ENCODE measurements at regions not wholly inside any gene's neighbourhood (a gene's known extent, or its start where the extent isn't known, plus 50 kb on each side); places are given as distances from the start of the nearest gene placed in this dataset.

GRCh38 chr3:165640970-165641369 lies 196.3 kb downstream of the BCHE start:
- BruUV-seq (replicated peaks) = no TSS peak
- H4K8ac ChIP-seq (ENCODE audit: low read depth in 2 of 2, low read length in 2 of 2) = no peak overlapping the region
- H3K27ac ChIP-seq (ENCODE audit: insufficient read depth, low read length) = no peak overlapping the region
- H3K9me3 ChIP-seq (ENCODE audit: control insufficient read depth, insufficient read depth, low read length) = no peaks in the 10 kb centered on the region; the same call in 1 of the 2 replicates
- H4K20me1 ChIP-seq (ENCODE audit: insufficient read depth, low read length) = no peaks in the 10 kb centered on the region
- H3K4me1 ChIP-seq (ENCODE audit: control insufficient read depth, insufficient read depth, low read length) = no peaks in the 10 kb centered on the region; the same call in 1 of the 2 replicates
- no peak overlapping the region for H4K5ac ChIP-seq (ENCODE audit: low read depth, low read length)
- ATAC-seq (ENCODE audit: low read depth) (no peak), DNase-seq (no peak)
- no peak overlapping the region for H2AK9ac ChIP-seq (replicated peaks; ENCODE audit: low read depth, low read length, poor library complexity)
- H2BK15ac ChIP-seq (ENCODE audit: low read depth, low read length) = no peak overlapping the region
- no CpG with 5 or more reads among the region's 1 CpG for WGBS, 2 experiments (ENCODE audit: extremely low coverage in 2 of 2, insufficient read length in 1 of 2)
- in situ Hi-C loops (cut with MboI; ENCODE audit: low sequenced_read_pairs) (no loop called here), dilution Hi-C loops (cut with HindIII; ENCODE audit: low sequenced_read_pairs, unreplicated experiment) (no loop called here), intact Hi-C loops (cut with micrococcal nuclease) (no loop called here)
- H2BK20ac ChIP-seq (ENCODE audit: low read depth, low read length) = no peak overlapping the region
- TF ChIP-seq RCOR1 (IDR thresholded peaks at IDR 0.05; ENCODE audit: insufficient replicate concordance, low read length) (no peak), POLR2A (IDR thresholded peaks at IDR 0.05; ENCODE audit: low read depth, low read length) (no peak), CHD1 (IDR thresholded peaks at IDR 0.05; ENCODE audit: low read depth, low read length) (no peak), RFX5 (IDR thresholded peaks at IDR 0.05; ENCODE audit: low read depth, low read length) (no peak), CTCF (conservative IDR thresholded peaks at IDR 0.05; ENCODE audit: low read depth, low read length) (no peak), RAD21 (IDR thresholded peaks at IDR 0.05; ENCODE audit: low read length) (no peak), BHLHE40 (IDR thresholded peaks at IDR 0.05; ENCODE audit: low read depth, low read length) (no peak), MAFK (IDR thresholded peaks at IDR 0.05; ENCODE audit: low read depth, low read length) (no peak), MXI1 (IDR thresholded peaks at IDR 0.05; ENCODE audit: borderline replicate concordance, low read depth, low read length) (no peak), MAZ (IDR thresholded peaks at IDR 0.05; ENCODE audit: borderline replicate concordance, low read depth, low read length) (no peak), NFE2L2 (IDR thresholded peaks at IDR 0.05; ENCODE audit: low read depth, low read length) (no peak), ELK1 (IDR thresholded peaks at IDR 0.05; ENCODE audit: borderline replicate concordance, low read depth, low read length) (no peak), FOS (IDR thresholded peaks at IDR 0.05; ENCODE audit: low read depth, low read length) (no peak), CEBPB (IDR thresholded peaks at IDR 0.05; ENCODE audit: low read depth, low read length) (no peak), SMC3 (IDR thresholded peaks at IDR 0.05; ENCODE audit: low read depth, low read length) (no peak)
- no peak overlapping the region for H3K4me3 ChIP-seq (ENCODE audit: insufficient read depth, low read depth, low read length)
- no peaks in the 10 kb centered on the region for H3K9me1 ChIP-seq (ENCODE audit: insufficient read depth, low read length)
- no peak overlapping the region for H2AK5ac ChIP-seq (ENCODE audit: low read depth, low read length)
- H4K91ac ChIP-seq (ENCODE audit: insufficient read depth, low read depth, low read length) = no peak overlapping the region
- no peaks in the 10 kb centered on the region for H3K79me1 ChIP-seq (ENCODE audit: low read depth in 1 of 2, low read length in 2 of 2)
- H3K36me3 ChIP-seq (ENCODE audit: control insufficient read depth, insufficient read depth, low read length) = no peaks in the 10 kb centered on the region
- no peak overlapping the region for H3K56ac ChIP-seq (ENCODE audit: extremely low read depth, insufficient read depth, low read length)
- H3K9ac ChIP-seq (ENCODE audit: low read depth, low read length) = no peak overlapping the region
- no peak overlapping the region for H2BK5ac ChIP-seq (ENCODE audit: low read depth, low read length, poor library complexity, severe bottlenecking)
- H3K27me3 ChIP-seq (ENCODE audit: control insufficient read depth, insufficient read depth, low read length) = no peaks in the 10 kb centered on the region
- no peak overlapping the region for H3K14ac ChIP-seq (replicated peaks; ENCODE audit: low read depth, low read length)
- no peak overlapping the region for H3K23ac ChIP-seq (ENCODE audit: low read depth, low read length)
- no peak overlapping the region for H3K4ac ChIP-seq (ENCODE audit: low read depth, low read length)
- H3K4me2 ChIP-seq (ENCODE audit: low read depth, low read length) = no peak overlapping the region
- ChIA-PET CTCF (no interaction called here), POLR2A (ENCODE audit: unreplicated experiment) (no interaction called here)
- no peak overlapping the region for H2BK120ac ChIP-seq (ENCODE audit: low read depth, low read length)
- no peak overlapping the region for H2AFZ ChIP-seq (replicated peaks; ENCODE audit: low read length, poor library complexity)
- no peak overlapping the region for H3K18ac ChIP-seq (ENCODE audit: low read depth, low read length)

All from IMR-90 (cell line).